NCI-H2227 (cell line): ENCODE measurements at regions not wholly inside any gene's neighbourhood (a gene's known extent, or its start where the extent isn't known, plus 50 kb on each side); places are given as distances from the start of the nearest gene placed in this dataset.

Source experiments
- DNase-seq: peaks from one replicate; lab custom pipeline; 2025; ENCODE audit not compliant: unreplicated experiment; lab: John Stamatoyannopoulos, UW

GRCh38 chr2:35378791-35379190 is 976.8 kb upstream of the CRIM1 start:
- no peak for DNase-seq

GRCh38 chr2:35374845-35375244 is 980.7 kb upstream of the CRIM1 start:
- no peak for DNase-seq

DNA sequence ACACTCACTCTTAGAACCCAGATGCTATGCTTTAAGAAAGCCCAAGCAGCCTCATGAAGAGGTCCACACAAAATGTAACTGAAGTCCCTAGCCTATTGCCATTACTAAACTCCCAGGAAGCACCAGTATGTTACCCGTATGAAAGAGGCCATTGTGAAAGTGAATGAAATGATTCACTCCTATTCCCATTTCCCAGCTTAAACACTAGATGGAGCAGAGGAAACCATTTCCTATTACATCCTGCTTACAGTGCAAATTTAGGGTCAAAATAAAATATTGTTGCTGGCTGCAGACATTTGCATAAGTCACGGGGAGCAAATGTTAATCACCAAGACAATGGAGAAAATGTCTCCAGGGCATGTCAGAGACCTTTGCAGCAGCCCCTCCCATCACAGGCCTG is 989.7 kb upstream of the CRIM1 start:
- DNase-seq = no peak

GRCh38 chr2:35356332-35356731 is 999.2 kb upstream of the CRIM1 start:
- no peak for DNase-seq

GRCh38 chr2:35355056-35355455 is 1000.5 kb upstream of the CRIM1 start:
- DNase-seq = no peak

GRCh38 chr2:35347561-35347960 is 1008.0 kb upstream of the CRIM1 start:
- peak; percentile 50 for DNase-seq

- DNase-seq = no peak
Observed at GRCh38 chr2:35343135-35343534, 1012.4 kb upstream of the CRIM1 start.

- DNase-seq = no peak
Observed at GRCh38 chr2:35339211-35339610, 1016.4 kb upstream of the CRIM1 start.

DNA sequence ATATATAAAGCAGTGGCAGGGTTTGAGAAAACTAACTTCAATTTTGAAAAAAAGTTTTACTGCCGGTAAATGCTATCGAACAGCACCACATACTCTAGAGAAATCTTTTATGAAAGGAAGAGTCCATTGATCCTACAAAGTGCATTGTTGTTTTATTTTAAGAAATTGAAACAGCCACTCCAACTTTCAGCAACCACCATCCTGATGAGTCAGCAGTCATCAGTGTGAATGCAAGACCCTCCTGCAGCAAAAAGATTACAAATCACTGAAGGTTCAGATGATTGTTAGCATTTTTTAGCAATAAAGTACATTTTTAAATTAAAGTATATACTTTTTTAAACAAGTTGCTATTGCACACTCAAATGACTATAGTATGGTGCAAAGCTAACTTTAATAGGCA is 1017.7 kb upstream of the CRIM1 start:
- DNase-seq = no peak

GRCh38 chr2:35314049-35314448 is 1041.5 kb upstream of the CRIM1 start:
- no peak for DNase-seq

GRCh38 chr2:35301369-35301768 is 1054.2 kb upstream of the CRIM1 start:
- DNase-seq = no peak

DNA sequence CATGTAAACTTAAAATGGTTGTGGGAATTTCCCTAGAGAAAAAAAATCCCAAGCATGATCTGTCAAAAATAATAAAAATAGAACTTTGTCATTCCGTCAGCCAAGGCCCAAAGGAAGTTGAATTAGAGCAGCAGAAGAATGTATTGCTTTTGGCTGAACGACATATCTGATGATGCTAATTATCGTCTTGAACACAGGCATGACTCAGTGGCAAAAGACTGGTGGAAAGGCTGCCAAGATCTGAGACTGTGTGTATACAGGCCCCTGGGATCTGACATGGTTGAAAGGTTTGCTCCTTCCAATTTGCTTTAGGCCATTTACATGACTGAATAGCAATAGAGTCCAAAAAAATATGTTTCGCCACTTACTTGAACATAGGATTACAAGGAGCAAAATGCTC is 1057.1 kb upstream of the CRIM1 start:
- DNase-seq = no peak

DNA sequence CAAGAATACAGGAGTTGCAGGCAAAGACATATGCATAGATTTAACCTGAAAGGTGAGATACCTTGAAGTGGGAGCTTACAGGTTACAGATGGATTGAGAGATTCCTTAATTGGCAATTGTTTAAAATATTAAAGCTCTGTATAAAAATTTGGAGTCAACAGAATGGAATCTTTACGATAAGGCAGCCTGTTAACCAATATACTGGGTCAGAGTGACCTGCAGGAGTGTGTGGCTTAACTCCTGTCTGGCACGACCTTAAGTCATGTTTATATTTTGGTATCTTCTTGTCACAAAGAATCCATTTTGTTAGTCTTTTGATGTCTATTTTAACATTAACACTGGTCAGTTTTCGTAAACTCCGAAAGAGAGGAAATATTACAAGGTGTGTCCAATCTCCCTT is 1058.2 kb upstream of the CRIM1 start:
- no peak for DNase-seq

- DNase-seq = no peak
Observed at GRCh38 chr2:35294636-35295263, 1060.8 kb upstream of the CRIM1 start.

GRCh38 chr2:35293261-35293660 is 1062.3 kb upstream of the CRIM1 start:
- no peak for DNase-seq

- no peak for DNase-seq
Observed at GRCh38 chr2:35292199-35292598, 1063.4 kb upstream of the CRIM1 start.

GRCh38 chr2:35281702-35282101 is 1073.9 kb upstream of the CRIM1 start:
- no peak for DNase-seq

- no peak for DNase-seq
Observed at GRCh38 chr2:35255826-35256225, 1099.8 kb upstream of the CRIM1 start.

- DNase-seq = no peak
Observed at GRCh38 chr2:35251156-35251555, 1104.4 kb upstream of the CRIM1 start.

DNA sequence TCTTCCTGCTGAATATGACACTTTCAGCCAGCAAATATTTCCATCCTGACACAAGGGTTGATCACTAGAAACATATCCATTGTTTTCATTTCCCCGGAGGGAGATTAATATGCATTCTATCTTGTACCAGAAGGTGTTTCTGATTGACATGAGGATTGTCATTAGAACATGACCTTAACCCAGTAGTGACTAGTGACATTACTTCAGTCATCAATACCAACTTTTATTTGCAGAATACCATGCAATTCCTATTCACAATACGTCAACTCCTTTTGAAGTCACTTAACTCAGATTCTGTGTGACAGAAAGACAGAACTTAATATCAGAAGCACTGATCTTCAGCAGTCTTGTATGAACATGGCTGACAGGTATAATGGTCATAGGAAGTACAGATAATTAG is 1108.9 kb upstream of the CRIM1 start:
- DNase-seq = no peak

DNA sequence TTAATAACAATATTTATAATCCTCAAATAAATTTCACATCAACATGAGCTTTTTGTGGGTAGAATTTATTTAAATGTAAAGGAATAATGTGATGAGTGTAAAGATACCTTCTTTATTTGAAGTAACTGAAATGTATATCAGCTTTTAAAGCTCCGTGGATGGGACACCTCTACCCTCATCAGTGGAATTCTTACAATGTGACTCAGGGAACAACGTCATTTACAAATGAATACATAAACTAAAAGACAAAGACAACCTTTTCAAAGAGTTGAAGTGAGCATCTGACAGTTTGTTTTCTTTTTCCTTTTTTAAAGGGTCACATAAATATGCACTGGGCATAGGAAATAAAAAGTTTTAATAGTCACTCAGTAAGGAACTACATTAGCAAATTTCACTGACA is 1127.0 kb upstream of the CRIM1 start:
- no peak for DNase-seq

GRCh38 chr2:35220461-35220860 is 1135.1 kb upstream of the CRIM1 start:
- no peak for DNase-seq

- DNase-seq = no peak
Observed at GRCh38 chr2:35204881-35205280, 1150.7 kb upstream of the CRIM1 start.

GRCh38 chr2:35204323-35204722 is 1151.3 kb upstream of the CRIM1 start:
- DNase-seq = no peak
